KMS-11 (cell line): ENCODE measurements at regions not wholly inside any gene's neighbourhood (a gene's known extent, or its start where the extent isn't known, plus 50 kb on each side); places are given as distances from the start of the nearest gene placed in this dataset.

ENCODE experiments used
- H2AFZ ChIP-seq: fragments of 200-600 bp; sonication (generic); 2 replicates; pipeline ENCODE4 v1.6.1; 2016; ENCODE audit warnings: antibody characterized with exemption, mixed run types, low read depth
- H3K27ac ChIP-seq: fragments of 200-600 bp; sonication (generic); 2 replicates; pipeline ENCODE4 v1.6.1; 2016; ENCODE audit warnings: mild to moderate bottlenecking, mixed run types
- H3K27me3 ChIP-seq: fragments of 200-600 bp; sonication (generic); 2 replicates; pipeline ENCODE4 v1.6.1; 2017; ENCODE audit warnings: mild to moderate bottlenecking, low read depth, mixed run types, moderate library complexity; ENCODE audit not compliant: insufficient read depth
- H3K36me3 ChIP-seq: fragments of 200-600 bp; sonication (generic); 2 replicates; pipeline ENCODE4 v1.6.1; 2017; ENCODE audit warnings: mild to moderate bottlenecking, mixed run types; ENCODE audit not compliant: insufficient read depth
- H3K4me1 ChIP-seq: fragments of 200-600 bp; sonication (generic); 2 replicates; pipeline ENCODE4 v1.6.1; 2016; ENCODE audit warnings: mild to moderate bottlenecking, low read depth, mixed run types; ENCODE audit not compliant: poor library complexity, severe bottlenecking
- H3K4me2 ChIP-seq: fragments of 200-600 bp; sonication (generic); 2 replicates; pipeline ENCODE4 v1.7.0; 2016; ENCODE audit warnings: mild to moderate bottlenecking, mixed run types
- H3K4me3 ChIP-seq: fragments of 200-600 bp; sonication (generic); IDR thresholded peaks from 2 replicates; pipeline ENCODE4 v1.6.1; 2017; ENCODE audit warnings: low read depth, low read length, mixed read lengths; ENCODE audit not compliant: insufficient read depth
- H3K79me2 ChIP-seq: fragments of 200-600 bp; sonication (generic); 2 replicates; pipeline ENCODE4 v1.6.1; 2016; ENCODE audit warnings: low read depth, mixed run types; ENCODE audit not compliant: insufficient read depth
- H3K9ac ChIP-seq: fragments of 200-600 bp; sonication (generic); 2 replicates; pipeline ENCODE4 v1.6.1; 2016; ENCODE audit warnings: mild to moderate bottlenecking, mixed run types
- H4K20me1 ChIP-seq: fragments of 200-600 bp; sonication (generic); 2 replicates; pipeline ENCODE4 v1.6.1; 2016; ENCODE audit warnings: mild to moderate bottlenecking, mixed run types; ENCODE audit not compliant: insufficient read depth
- TF ChIP-seq, protein P1 (sequence below): fragments of 200-600 bp; sonication (generic); conservative IDR thresholded peaks from 2 replicates; pipeline ENCODE4 v1.6.1; 2017; ENCODE audit warnings: low read depth, mild to moderate bottlenecking, antibody characterized with exemption, low read length, moderate library complexity, mixed read lengths

DNA sequence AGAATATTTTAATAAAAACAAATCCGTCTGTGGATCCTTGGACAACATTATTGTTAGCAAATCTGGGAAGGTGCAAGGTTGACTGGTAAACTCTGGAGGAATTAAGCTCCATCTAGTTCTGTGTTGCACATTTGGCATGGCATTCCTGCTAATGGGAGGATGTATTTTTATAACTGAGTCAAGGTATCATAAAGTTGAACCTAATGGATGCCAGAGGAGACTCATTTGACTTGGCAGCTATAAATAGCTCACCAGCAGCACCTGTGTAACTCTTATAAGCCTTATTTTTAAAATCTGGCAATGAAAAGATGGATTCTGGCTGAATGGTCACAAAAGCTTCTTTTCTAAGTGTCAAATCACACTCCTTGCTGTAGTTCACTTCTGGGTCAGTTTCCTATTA, 118.5 kb upstream of the ADAMTS5 start:
- no peak overlapping the region for H3K9ac ChIP-seq
- H3K27ac ChIP-seq, result no peak overlapping the region
- H4K20me1 ChIP-seq, result no peaks in the 10 kb centered on the region
- H3K4me2 ChIP-seq, result no peak overlapping the region
- H2AFZ ChIP-seq, result no peak overlapping the region
- no peaks in the 10 kb centered on the region for H3K36me3 ChIP-seq
- H3K79me2 ChIP-seq, result no peaks in the 10 kb centered on the region
- no peaks in the 10 kb centered on the region for H3K4me1 ChIP-seq
- H3K27me3 ChIP-seq, result no peaks in the 10 kb centered on the region
- TF ChIP-seq, protein P1, sequence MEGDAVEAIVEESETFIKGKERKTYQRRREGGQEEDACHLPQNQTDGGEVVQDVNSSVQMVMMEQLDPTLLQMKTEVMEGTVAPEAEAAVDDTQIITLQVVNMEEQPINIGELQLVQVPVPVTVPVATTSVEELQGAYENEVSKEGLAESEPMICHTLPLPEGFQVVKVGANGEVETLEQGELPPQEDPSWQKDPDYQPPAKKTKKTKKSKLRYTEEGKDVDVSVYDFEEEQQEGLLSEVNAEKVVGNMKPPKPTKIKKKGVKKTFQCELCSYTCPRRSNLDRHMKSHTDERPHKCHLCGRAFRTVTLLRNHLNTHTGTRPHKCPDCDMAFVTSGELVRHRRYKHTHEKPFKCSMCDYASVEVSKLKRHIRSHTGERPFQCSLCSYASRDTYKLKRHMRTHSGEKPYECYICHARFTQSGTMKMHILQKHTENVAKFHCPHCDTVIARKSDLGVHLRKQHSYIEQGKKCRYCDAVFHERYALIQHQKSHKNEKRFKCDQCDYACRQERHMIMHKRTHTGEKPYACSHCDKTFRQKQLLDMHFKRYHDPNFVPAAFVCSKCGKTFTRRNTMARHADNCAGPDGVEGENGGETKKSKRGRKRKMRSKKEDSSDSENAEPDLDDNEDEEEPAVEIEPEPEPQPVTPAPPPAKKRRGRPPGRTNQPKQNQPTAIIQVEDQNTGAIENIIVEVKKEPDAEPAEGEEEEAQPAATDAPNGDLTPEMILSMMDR, result no peak
- H3K4me3 ChIP-seq, result no peak overlapping the region

- Histone ChIP-seq H3K4me3 (no peak overlapping the region), H3K9ac (no peak overlapping the region), H3K27me3 (no peaks in the 10 kb centered on the region), H3K79me2 (no peaks in the 10 kb centered on the region), H3K27ac (no peak overlapping the region), H2AFZ (no peak overlapping the region), H3K4me2 (no peak overlapping the region), H3K36me3 (no peaks in the 10 kb centered on the region), H4K20me1 (no peaks in the 10 kb centered on the region), H3K4me1 (no peaks in the 10 kb centered on the region)
- TF ChIP-seq, protein P1, result no peak
Observed at GRCh38 chr21:27083144-27083543, 116.3 kb upstream of the ADAMTS5 start.

DNA sequence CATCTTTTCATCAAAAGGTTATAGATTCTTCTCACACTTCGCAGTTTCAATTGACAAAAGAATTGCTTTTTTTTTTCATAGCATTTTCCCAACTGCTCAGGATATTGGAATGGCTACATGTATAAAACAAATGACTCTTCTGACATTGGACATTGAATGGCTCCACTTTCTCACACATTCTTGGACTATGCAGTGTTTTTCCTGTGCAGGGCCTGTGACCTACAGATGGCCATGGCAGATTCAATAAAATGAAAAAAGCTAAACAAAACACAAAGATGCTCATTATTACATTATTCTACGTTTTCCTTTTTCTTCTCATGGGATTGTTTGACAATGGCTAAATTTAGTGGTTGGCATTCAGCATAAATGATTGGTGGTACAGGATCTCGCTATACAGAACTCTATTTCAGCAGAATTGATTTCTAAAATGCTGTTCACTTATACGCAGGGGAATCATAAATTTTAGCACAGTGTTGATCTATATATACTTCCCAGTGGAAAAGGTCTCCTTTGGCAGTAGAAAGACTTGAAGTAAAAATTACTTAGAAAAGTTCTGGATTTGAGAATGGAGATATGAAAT, 115.6 kb upstream of the ADAMTS5 start:
- H3K4me2 ChIP-seq, result no peak overlapping the region
- no peak overlapping the region for H2AFZ ChIP-seq
- H3K27ac ChIP-seq, result no peak overlapping the region
- H3K36me3 ChIP-seq, result no peaks in the 10 kb centered on the region
- H4K20me1 ChIP-seq, result no peaks in the 10 kb centered on the region
- no peaks in the 10 kb centered on the region for H3K27me3 ChIP-seq
- no peaks in the 10 kb centered on the region for H3K4me1 ChIP-seq
- TF ChIP-seq, protein P1, result no peak
- H3K79me2 ChIP-seq, result no peaks in the 10 kb centered on the region
- no peak overlapping the region for H3K4me3 ChIP-seq
- no peak overlapping the region for H3K9ac ChIP-seq

- TF ChIP-seq, protein P1, result no peak
- H2AFZ ChIP-seq, result no peak overlapping the region
- H3K27me3 ChIP-seq, result no peaks in the 10 kb centered on the region
- no peak overlapping the region for H3K4me3 ChIP-seq
- H3K27ac ChIP-seq, result no peak overlapping the region
- no peaks in the 10 kb centered on the region for H3K4me1 ChIP-seq
- no peak overlapping the region for H3K4me2 ChIP-seq
- no peak overlapping the region for H3K9ac ChIP-seq
- H4K20me1 ChIP-seq, result no peaks in the 10 kb centered on the region
- H3K36me3 ChIP-seq, result no peaks in the 10 kb centered on the region
- no peaks in the 10 kb centered on the region for H3K79me2 ChIP-seq
Observed at GRCh38 chr21:27079636-27080240, 112.8 kb upstream of the ADAMTS5 start.
